ENCODE measurements at regions not wholly inside any gene's neighbourhood (a gene's known extent, or its start where the extent isn't known, plus 50 kb on each side); places are given as distances from the start of the nearest gene placed in this dataset.

DNA sequence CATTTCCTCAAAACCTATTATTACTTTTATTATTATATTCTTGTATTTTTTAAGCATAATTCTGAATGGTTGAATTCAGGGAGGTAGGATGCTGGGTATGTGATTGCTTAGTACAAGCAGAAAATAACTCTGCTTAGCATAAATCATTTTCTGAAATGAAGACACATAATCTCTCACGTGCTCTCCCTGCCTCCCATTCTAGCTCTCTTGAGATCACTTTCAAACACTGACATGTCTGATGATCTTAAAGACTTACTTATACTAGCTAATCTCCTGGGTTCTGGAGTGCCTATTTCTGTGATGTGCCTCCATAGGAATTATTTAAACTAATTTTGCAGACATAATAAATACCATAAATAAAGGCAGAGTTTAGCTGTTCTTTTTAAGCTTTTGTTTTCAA, 1136.0 kb downstream of the SUCLG1 start:
- no peak overlapping the region for H3K4me3 ChIP-seq (ENCODE audit: low read depth in 1 of 2, low read length in 2 of 2)
- no peak overlapping the region for H3K4me2 ChIP-seq (ENCODE audit: insufficient read depth, low read length)
- H2AFZ ChIP-seq (ENCODE audit: low read depth, low read length) = no peak overlapping the region
- no peaks in the 10 kb centered on the region for H3K36me3 ChIP-seq (ENCODE audit: insufficient read depth, low read length)
- H3K4me1 ChIP-seq (ENCODE audit: insufficient read depth, low read length) = no peaks in the 10 kb centered on the region
- no peak for DNase-seq
- H3K9ac ChIP-seq (ENCODE audit: low read depth, low read length) = no peak overlapping the region
- H3K27me3 ChIP-seq (ENCODE audit: insufficient read depth, low read length, poor library complexity) = no peaks in the 10 kb centered on the region
- no peak overlapping the region for H3K27ac ChIP-seq (ENCODE audit: low read length)
- TF ChIP-seq EZH2 (IDR thresholded peaks at IDR 0.05; ENCODE audit: borderline replicate concordance, low read depth, low read length, severe bottlenecking) = no peak
- H3K79me2 ChIP-seq (ENCODE audit: insufficient read depth, low read length) = no peaks in the 10 kb centered on the region
- ATAC-seq (ENCODE audit: insufficient read depth, low read depth) = no peak
- H3K9me3 ChIP-seq (ENCODE audit: insufficient read depth, low read length, severe bottlenecking) = no peaks in the 10 kb centered on the region
- H4K20me1 ChIP-seq (ENCODE audit: insufficient read depth, low read length) = no peaks in the 10 kb centered on the region

GRCh38 chr2:83320053-83320452, 1139.0 kb downstream of the SUCLG1 start:
- no peaks in the 10 kb centered on the region for H3K36me3 ChIP-seq (ENCODE audit: insufficient read depth, low read length)
- ATAC-seq (ENCODE audit: insufficient read depth, low read depth) (no peak), DNase-seq (no peak)
- H3K79me2 ChIP-seq (ENCODE audit: insufficient read depth, low read length) = no peaks in the 10 kb centered on the region
- H3K27me3 ChIP-seq (ENCODE audit: insufficient read depth, low read length, poor library complexity) = no peaks in the 10 kb centered on the region
- H3K27ac ChIP-seq (ENCODE audit: low read length) = no peak overlapping the region
- H3K9me3 ChIP-seq (ENCODE audit: insufficient read depth, low read length, severe bottlenecking) = no peaks in the 10 kb centered on the region
- no peaks in the 10 kb centered on the region for H3K4me1 ChIP-seq (ENCODE audit: insufficient read depth, low read length)
- TF ChIP-seq EZH2 (IDR thresholded peaks at IDR 0.05; ENCODE audit: borderline replicate concordance, low read depth, low read length, severe bottlenecking) = no peak
- TF ChIP-seq, protein P1, sequence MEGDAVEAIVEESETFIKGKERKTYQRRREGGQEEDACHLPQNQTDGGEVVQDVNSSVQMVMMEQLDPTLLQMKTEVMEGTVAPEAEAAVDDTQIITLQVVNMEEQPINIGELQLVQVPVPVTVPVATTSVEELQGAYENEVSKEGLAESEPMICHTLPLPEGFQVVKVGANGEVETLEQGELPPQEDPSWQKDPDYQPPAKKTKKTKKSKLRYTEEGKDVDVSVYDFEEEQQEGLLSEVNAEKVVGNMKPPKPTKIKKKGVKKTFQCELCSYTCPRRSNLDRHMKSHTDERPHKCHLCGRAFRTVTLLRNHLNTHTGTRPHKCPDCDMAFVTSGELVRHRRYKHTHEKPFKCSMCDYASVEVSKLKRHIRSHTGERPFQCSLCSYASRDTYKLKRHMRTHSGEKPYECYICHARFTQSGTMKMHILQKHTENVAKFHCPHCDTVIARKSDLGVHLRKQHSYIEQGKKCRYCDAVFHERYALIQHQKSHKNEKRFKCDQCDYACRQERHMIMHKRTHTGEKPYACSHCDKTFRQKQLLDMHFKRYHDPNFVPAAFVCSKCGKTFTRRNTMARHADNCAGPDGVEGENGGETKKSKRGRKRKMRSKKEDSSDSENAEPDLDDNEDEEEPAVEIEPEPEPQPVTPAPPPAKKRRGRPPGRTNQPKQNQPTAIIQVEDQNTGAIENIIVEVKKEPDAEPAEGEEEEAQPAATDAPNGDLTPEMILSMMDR (IDR thresholded peaks at IDR 0.05; ENCODE audit: borderline replicate concordance, extremely low read depth, low read length, poor library complexity, severe bottlenecking) = no peak
- H3K9ac ChIP-seq (ENCODE audit: low read depth, low read length) = no peak overlapping the region
- no peaks in the 10 kb centered on the region for H4K20me1 ChIP-seq (ENCODE audit: insufficient read depth, low read length)
- H2AFZ ChIP-seq (ENCODE audit: low read depth, low read length) = no peak overlapping the region
- no peak overlapping the region for H3K4me3 ChIP-seq (ENCODE audit: low read depth in 1 of 2, low read length in 2 of 2)
- H3K4me2 ChIP-seq (ENCODE audit: insufficient read depth, low read length) = no peak overlapping the region

DNA sequence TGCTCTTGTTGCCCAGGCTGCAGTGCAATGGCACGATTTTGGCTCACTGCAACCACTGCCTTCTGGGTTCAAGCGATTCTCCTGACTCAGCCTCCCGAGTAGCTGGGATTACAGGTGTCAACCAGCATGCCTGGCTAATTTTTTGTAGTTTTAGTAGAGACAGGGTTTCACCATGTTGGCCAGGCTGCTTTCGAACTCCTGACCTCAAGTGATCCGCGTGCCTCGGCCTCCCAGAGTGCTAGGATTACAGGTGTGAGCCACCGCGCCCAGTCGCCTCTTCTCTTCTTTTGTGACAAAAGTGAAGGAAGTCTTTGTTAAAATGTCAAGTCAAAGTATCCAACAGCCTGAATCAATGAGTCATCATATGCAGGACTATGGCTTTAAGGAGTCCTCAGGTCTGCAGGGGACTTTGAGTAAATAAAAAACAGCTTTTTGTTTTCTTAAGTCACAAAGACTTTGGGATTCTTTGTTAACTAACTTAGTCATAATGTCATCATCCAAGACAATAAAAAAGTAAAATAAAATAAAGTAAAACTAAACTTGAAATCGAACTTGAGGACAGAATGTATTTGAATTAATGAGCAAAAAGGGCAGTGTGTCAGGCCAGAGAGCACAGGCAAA, 1153.2 kb downstream of the SUCLG1 start:
- DNase-seq (no peak), ATAC-seq (ENCODE audit: insufficient read depth, low read depth) (no peak)
- no peaks in the 10 kb centered on the region for H3K79me2 ChIP-seq (ENCODE audit: insufficient read depth, low read length)
- H3K4me1 ChIP-seq (ENCODE audit: insufficient read depth, low read length) = no peaks in the 10 kb centered on the region
- TF ChIP-seq, protein P1 (IDR thresholded peaks at IDR 0.05; ENCODE audit: borderline replicate concordance, extremely low read depth, low read length, poor library complexity, severe bottlenecking) = no peak
- TF ChIP-seq EZH2 (IDR thresholded peaks at IDR 0.05; ENCODE audit: borderline replicate concordance, low read depth, low read length, severe bottlenecking) = no peak
- no peaks in the 10 kb centered on the region for H3K27me3 ChIP-seq (ENCODE audit: insufficient read depth, low read length, poor library complexity)
- no peaks in the 10 kb centered on the region for H3K36me3 ChIP-seq (ENCODE audit: insufficient read depth, low read length)
- no peak overlapping the region for H3K27ac ChIP-seq (ENCODE audit: low read length)
- H4K20me1 ChIP-seq (ENCODE audit: insufficient read depth, low read length) = no peaks in the 10 kb centered on the region
- no peaks in the 10 kb centered on the region for H3K9me3 ChIP-seq (ENCODE audit: insufficient read depth, low read length, severe bottlenecking)
- H3K9ac ChIP-seq (ENCODE audit: low read depth, low read length) = no peak overlapping the region
- H2AFZ ChIP-seq (ENCODE audit: low read depth, low read length) = no peak overlapping the region
- no peak overlapping the region for H3K4me2 ChIP-seq (ENCODE audit: insufficient read depth, low read length)
- H3K4me3 ChIP-seq (ENCODE audit: low read depth in 1 of 2, low read length in 2 of 2) = no peak overlapping the region

GRCh38 chr2:83291083-83291482, 1168.0 kb downstream of the SUCLG1 start:
- H3K4me3 ChIP-seq (ENCODE audit: low read depth in 1 of 2, low read length in 2 of 2) = no peak overlapping the region
- H4K20me1 ChIP-seq (ENCODE audit: insufficient read depth, low read length) = no peaks in the 10 kb centered on the region
- TF ChIP-seq, protein P1 (IDR thresholded peaks at IDR 0.05; ENCODE audit: borderline replicate concordance, extremely low read depth, low read length, poor library complexity, severe bottlenecking) = no peak
- no peak for TF ChIP-seq EZH2 (IDR thresholded peaks at IDR 0.05; ENCODE audit: borderline replicate concordance, low read depth, low read length, severe bottlenecking)
- DNase-seq = no peak
- no peak overlapping the region for H3K27ac ChIP-seq (ENCODE audit: low read length)
- H3K4me2 ChIP-seq (ENCODE audit: insufficient read depth, low read length) = no peak overlapping the region
- H3K36me3 ChIP-seq (ENCODE audit: insufficient read depth, low read length) = no peaks in the 10 kb centered on the region
- H3K9me3 ChIP-seq (ENCODE audit: insufficient read depth, low read length, severe bottlenecking) = no peaks in the 10 kb centered on the region
- H3K27me3 ChIP-seq (ENCODE audit: insufficient read depth, low read length, poor library complexity) = no peaks in the 10 kb centered on the region
- H3K4me1 ChIP-seq (ENCODE audit: insufficient read depth, low read length) = no peaks in the 10 kb centered on the region
- H3K9ac ChIP-seq (ENCODE audit: low read depth, low read length) = no peak overlapping the region
- no peak overlapping the region for H2AFZ ChIP-seq (ENCODE audit: low read depth, low read length)
- H3K79me2 ChIP-seq (ENCODE audit: insufficient read depth, low read length) = no peaks in the 10 kb centered on the region
- no peak for ATAC-seq (ENCODE audit: insufficient read depth, low read depth)
